ENCODE measurements at regions not wholly inside any gene's neighbourhood (a gene's known extent, or its start where the extent isn't known, plus 50 kb on each side); places are given as distances from the start of the nearest gene placed in this dataset.
"Not testable (repeated sequence)": the region's sequence is repeated elsewhere in the genome, so short reads cannot be mapped to it uniquely, and the experiment has no call there.

DNA sequence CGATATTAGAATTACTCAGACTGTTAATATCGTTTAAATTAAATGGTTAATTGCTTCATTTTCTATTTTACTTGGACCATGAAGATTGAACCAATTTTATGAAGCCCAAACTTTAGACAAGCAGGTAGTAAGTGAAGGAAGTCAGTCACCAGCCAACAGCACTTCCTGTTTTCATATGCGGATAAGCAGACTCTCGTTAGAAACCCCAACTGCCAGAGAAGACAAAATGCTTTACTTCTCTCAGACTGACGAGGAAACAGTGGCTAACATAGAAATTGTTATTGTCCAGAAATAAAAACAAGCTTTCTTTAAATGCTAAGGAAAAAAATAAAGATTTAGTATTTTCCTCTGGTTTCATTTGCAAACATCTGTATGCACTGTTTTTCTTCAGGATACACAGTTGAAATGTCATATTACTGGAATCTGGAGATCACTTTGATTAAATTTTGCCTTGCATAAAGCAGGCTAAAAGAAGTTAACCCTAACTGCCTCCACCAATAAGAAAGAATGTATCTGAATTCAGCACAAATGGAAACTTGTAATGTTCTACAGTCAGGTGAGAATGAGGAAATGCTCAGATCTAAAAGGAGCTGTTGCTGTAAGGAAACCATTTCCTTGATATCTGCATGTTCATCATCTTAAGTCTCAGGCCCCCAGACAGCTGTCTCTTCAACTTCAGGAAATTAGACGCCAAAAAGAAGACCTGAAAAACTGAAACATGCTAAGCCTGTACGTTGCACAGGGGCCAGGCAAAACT is 129.8 kb upstream of the SAMSN1 start:
- no peak for DNase-seq

DNA sequence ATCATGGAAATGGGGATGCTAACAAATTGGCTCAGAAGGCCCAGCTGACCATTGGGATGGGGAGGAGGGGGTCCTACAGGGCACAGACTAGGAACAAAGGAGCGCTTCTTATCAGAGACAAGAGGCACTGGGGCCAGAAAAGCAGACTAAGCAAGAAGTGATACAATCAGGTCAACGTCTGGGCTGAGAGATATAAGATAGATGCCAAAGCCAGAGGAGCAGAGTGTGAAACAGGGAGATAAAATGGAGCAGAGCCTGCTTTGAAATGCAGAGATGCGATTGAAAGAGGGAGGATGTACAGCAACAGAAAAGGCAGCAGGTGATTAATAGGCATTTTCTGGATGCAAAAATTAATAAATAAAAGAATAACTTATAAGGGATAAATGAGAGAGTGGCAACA is 127.5 kb upstream of the SAMSN1 start:
- no peak for DNase-seq

DNA sequence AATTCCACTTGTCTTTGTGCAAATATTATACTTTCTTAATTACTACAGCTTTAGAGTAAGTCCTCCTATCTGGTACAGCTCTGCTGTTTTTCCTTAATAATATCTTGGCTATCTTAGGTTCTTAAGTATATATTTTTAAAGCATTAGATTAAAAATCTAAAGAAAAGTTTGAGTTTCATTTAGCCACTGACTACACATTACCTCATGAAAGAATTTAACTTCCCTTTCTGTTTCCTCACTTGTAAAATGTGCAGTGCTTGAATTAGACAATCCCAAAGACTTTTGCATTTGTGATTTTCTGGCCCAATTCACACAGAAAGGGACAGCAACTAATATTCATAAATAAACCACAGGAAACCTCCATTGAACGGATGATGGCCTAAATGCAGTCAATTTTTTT is 126.4 kb upstream of the SAMSN1 start:
- DNase-seq, result no peak

DNA sequence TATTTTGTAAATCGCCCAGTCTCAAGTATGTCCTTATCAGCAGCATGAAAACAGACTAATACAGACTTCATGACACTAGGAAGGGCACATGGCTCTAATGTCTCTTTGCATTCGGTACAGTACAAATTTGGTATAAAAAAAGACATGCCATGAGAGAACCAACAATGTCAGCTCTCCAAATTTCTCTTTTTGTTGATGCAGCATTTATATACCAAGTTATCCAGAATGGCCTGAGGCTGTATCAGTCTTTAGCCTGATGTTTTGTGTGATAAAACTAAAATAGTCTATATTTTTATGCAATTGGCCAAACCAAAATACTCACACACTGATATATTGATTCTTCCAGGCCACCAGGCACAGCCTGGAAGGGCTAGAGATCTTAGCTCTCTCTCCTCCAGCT is 124.3 kb upstream of the SAMSN1 start:
- DNase-seq, result no peak

GRCh38 chr21:14669092-14669491 is 123.0 kb upstream of the SAMSN1 start:
- not testable (repeated sequence) for DNase-seq

- DNase-seq, result no peak
These were observed 111.3 kb upstream of the SAMSN1 start for GRCh38 chr21:14657241-14658008.

- DNase-seq, result no peak
These were observed 100.8 kb upstream of the SAMSN1 start for GRCh38 chr21:14646893-14647292.

DNA sequence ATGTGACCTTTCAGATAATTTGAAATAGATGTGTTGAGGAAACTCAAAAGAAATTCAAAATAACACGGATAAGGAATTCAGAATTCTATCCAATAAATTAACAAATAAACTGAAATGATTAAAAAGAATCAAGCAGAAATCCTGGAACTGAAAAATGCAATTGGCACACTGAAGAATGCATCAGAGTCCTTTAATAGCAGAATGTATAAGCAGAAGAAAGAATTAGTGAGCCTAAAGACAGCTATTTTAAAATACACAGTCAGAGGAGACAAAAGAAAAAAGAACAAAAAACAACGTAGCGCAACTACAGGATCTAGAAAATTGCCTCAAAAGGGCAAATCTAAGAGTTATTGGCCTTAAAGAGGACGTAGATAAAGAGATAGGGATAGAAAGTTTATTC is 99.6 kb upstream of the SAMSN1 start:
- no peak for DNase-seq

- DNase-seq, result no peak
These were observed 86.2 kb upstream of the SAMSN1 start for GRCh38 chr21:14632359-14632758.

DNA sequence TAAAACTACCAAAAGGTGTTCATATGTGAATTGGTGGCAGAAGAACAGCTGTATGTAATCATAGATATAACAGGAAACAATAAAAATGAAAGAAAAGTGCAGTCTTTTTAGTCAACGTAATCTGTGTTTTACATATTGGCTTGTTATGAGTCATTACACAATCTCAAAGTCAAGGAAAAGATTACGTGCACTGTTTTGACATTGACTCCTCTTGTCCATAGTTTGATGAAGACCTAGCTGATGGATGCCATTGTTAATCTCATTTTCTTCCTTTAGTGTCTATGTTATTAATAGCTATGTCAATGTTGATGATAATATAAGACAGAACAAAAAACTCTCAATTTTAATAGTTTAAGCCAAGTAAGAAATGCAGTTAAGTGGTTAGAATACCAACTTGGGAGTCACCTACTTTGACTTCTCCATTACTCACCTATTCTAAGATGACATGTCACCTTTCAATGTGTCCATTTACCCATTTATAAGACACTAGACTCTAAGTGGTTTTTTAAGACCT is 84.5 kb upstream of the SAMSN1 start:
- DNase-seq, result no peak

DNA sequence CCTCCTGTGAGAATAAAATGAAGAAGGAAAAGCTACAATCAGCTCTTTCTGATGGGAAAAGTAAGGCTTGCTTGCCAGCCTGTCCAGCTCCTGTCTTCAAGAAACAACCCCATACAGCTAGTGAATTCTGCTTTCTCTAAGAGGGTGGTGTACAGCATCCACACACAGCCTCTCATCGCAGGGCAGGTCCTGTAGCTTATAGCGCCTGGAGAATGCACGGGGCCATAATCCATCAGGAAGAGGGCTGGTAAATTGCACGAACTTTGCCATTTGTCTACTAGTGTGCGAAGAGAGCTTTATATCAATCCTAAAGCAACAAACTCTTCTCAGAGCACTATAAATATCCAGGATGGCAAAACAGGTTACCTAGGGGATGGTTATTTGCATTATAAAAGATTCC is 83.3 kb upstream of the SAMSN1 start:
- DNase-seq, result no peak

DNA sequence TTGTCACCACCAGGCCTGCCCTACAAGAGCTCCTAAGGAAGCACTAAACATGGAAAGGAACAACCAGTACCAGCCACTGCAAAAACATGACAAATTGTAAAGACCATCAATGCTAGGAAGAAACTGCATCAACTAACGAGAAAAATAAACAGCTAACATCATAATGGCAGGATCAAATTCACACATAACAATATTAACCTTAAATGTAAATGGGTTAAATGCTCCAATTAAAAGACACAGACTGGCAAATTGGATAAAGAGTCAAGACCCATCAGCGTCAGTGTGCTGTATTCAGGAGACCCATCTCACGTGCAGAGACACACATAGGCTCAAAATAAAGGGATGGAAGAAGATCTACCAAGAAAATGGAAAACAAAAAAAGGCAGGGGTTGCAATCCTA is 77.0 kb upstream of the SAMSN1 start:
- not testable (repeated sequence) for DNase-seq

DNA sequence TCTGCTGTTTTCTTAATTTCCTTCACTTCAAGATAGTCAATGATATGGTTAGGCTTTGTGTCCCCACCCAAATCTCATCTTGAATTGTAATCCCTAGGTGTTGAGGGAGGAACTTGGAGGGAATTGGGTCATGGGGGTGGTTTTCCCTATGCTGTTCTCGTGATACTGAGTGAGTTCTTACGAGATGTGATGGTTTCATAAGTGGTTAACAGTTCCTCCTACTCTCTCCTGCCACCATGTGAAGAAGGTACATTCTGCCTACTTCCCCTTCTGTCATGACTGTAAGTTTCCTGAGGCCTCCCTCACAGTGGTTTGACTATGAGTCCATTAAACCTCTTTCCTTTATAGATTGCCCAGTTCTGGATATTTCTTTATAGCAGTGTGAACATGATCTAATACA is 74.0 kb upstream of the SAMSN1 start:
- DNase-seq, result no peak

- no peak for DNase-seq
These were observed 71.8 kb upstream of the SAMSN1 start for GRCh38 chr21:14617871-14618270.

DNA sequence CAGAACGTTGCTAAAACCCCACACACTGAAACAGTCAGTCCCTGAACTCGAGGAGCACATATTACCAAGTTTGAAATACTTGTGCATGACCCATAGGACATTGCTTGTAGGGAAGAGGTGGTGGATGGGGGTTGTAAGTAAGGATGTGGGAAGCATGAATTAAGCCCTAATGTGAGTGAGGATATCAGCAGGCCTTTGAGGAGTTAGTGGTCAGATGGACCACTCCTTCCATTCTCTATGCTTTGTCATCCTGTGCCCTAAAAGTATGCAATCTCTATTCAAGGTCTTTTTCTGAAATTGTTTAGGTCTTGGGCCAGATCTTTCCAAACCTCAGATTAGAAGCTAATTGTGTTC is 70.9 kb upstream of the SAMSN1 start:
- DNase-seq, result no peak

DNA sequence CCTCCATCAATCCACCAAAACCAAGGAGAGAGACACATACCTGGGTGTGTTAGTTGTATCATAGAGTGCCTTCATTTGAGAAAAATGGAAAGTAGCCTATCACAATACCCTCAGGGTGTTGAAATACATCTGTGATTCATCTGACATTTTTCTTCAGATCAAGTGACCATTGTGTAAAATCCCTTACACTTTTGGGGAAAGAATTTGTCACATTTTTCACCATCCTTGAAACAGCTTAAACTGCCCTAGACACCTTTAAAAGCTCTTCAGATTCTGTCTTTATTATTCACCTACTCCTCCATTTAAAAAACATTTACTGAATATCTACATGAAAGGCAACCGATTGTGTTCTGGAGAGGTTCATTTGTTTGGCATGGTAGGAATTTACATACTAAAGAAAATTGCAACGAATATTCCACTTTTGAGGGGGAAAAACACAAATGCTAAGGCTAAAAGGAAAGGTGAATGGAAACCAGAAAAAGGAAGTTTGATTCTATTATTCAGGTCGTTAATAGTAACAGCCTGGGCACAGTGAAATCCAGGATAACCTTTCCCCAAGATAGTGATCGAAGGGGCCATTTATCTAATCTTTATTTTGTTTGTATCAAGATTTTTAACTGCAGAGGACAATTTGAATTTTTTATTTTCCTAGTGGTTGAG is 70.4 kb upstream of the SAMSN1 start:
- DNase-seq, result peak; percentile 8

DNA sequence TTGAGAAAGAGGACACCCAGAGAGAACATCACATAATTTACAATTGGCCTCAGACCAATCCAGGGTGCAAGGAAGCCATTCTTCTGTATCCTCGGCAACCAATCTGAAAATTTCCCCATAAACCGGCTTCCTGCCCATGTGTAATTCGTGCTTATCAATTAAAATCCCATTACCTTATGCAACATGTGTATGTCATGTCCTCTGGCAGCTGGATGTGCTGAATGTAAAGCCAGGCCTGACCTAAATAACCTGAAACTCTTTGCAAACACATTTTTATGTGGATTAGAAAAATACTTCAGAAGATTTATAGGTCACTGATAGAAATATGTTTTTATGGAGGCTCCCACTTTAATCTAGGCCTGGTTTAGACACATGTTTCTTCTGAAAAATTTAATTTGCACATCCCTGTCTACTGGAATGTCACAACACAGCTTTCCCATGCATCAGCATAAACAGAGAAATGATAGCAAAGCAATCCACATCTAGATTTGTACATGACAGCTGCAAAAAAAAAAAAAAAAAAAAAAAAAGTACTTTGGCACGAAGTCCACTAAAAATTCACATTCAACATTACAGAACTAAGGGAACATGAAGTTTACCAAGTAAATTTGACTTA is 69.4 kb upstream of the SAMSN1 start:
- DNase-seq, result no peak

GRCh38 chr21:14614287-14614686 is 68.2 kb upstream of the SAMSN1 start:
- DNase-seq, result no peak

- DNase-seq, result no peak
These were observed 67.5 kb upstream of the SAMSN1 start for GRCh38 chr21:14613486-14614224.

- not testable (repeated sequence) for DNase-seq
These were observed 64.0 kb upstream of the SAMSN1 start for GRCh38 chr21:14610119-14610518.

DNA sequence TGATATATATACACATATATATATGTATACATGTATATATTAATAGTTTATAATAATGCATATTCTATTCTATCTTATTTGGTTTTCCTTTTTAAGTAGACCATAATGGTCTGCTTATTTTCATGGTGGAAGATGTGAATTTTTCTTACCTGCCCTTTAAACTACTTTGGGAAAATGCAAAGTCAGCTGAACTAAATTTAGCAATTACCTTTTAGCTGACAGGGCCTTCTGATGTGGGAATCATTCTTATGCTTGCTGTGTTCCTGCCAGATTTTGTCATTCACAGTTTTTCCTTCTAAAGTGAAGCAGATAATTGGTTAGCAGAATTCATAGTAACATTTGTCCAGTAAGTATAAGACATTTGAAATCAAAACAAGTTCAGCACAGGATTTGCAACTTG is 63.2 kb upstream of the SAMSN1 start:
- no peak for DNase-seq

DNA sequence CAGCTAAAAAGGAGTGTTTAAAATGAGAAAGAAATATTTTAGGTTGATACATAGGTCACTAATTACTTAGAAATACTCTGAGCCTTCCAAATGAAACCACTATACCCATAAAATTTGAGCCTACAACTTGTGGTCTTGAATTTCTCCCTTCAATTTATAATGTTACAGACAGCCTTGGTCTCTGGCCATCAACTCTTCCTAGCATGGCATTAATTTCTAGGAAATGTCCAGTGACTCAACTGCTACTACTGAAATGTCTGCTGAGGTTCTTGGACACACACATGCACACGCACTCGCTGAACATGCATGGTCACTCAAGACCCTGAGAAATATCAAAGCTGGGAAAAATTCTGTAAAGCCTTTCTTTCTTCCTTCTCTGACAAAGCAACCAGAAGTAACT is 61.1 kb upstream of the SAMSN1 start:
- no peak for DNase-seq

GRCh38 chr21:14603202-14603601 is 57.1 kb upstream of the SAMSN1 start:
- no peak for DNase-seq

All from NCI-H526 treated with DMSO at 0.1 percent for 48 hours (cell line).